ENCODE measurements at regions not wholly inside any gene's neighbourhood (a gene's known extent, or its start where the extent isn't known, plus 50 kb on each side); places are given as distances from the start of the nearest gene placed in this dataset.

DNA sequence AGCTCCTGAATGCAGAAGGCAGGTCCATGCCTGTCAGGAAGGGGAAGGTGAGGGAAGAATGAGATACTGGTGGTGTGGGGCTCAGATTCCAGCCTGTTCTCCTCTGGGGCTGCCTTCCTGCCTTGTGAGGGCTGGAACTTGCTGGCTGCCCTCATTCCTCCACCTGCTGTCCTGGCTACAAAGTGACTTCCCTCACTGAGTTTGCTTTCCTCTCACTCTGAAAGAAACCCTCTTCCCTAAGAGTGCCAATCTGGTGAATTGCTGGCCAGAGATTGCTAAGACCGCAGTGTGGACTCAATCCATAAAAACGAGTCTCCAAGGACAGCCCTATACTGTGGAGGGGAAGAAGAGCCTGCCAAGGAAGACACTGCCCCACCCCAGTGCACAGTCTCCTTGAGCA lies 664.4 kb upstream of the HS6ST1 start:
- DNase-seq (ENCODE audit: low read depth), result no peak

DNA sequence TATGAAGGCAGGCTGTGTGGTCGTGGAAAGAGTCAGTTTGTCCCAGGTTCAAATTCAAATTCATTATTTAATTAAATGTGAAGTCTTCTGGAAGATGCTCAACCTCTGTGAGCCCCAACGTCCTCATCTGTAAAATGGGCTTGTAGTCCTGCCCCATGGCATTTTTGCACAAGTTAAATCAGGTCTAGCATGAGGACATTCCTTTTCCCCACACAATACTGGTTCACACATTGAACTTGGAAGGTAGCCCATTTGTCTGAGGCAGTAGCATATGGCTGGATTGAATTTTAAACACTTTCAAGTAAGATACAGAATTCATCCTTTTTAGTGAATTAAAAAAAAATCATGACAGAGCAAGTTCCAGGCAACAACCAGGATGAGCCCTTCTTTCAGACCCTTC lies 665.4 kb upstream of the HS6ST1 start:
- DNase-seq (ENCODE audit: low read depth), result no peak

DNA sequence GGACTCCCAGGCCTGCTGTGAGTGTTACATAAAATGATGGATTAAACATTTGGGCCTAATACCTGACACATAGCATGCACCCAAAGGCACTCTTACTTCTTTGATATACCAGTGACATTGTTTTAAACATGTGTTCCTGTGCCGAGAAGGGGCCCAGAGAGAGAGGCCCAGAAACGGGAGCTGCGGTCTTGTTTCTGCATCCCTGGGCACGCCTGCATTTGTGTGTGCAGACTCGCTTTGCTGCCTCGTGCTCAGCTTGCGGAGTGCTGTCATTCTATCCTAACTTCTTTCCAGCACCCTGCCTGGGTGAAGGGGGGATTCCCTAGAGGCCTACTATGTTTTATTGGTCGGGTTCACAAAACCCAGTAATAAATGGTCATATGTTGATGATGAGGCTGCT lies 666.2 kb upstream of the HS6ST1 start:
- no peak for DNase-seq (ENCODE audit: low read depth)

DNA sequence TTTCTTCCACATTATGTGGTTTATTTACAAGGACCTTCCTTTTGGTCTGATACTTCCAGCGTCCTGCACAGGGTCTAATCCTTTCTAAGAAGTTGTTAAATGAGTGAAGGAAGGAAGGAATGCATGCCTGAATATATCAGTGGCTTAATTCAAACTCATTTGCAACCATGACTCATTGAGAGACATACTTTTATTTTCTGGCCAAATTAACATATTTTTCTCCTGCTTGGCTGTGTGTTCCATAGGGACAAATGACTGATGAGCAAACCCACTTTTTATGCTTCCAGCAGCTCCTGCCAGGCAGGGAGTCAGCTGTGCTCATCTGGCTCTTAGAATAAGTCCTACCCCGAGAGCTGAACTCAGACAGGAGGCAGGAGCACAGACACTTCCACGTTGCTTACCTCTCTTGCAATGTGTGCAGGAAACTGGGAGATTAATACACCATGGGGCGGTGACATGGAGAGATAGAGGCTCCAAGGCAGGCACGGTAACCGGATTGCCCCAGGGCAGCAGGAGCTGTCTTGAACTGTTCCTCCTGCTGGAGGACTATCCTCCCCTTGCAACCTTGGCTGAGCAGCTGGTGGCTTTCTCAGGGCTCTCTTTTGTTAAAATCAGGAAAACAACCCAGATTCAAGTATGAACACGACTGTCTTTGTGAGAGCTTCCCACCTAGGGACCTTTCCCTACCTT lies 667.5 kb upstream of the HS6ST1 start:
- no peak for DNase-seq (ENCODE audit: low read depth)

DNA sequence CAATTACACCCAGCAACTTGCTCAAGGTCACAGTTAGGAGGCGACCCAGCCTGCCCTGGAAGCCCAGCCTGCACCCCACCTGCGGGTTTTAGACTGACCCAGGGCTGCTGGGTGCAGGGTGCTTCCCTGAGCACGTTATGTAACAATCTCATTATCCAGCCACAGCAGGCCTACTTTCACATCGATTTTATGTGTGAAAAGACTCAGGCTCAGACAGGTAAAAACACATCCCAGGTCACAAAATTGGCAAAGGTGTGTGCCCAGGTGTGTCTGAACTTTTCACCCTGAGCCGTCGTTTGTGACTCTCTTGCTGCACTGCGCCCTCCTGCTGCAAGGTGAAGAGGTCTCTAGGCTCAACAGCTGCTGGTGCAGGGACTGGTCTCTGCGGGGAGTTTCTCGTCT lies 668.2 kb upstream of the HS6ST1 start:
- no peak for DNase-seq (ENCODE audit: low read depth)

DNA sequence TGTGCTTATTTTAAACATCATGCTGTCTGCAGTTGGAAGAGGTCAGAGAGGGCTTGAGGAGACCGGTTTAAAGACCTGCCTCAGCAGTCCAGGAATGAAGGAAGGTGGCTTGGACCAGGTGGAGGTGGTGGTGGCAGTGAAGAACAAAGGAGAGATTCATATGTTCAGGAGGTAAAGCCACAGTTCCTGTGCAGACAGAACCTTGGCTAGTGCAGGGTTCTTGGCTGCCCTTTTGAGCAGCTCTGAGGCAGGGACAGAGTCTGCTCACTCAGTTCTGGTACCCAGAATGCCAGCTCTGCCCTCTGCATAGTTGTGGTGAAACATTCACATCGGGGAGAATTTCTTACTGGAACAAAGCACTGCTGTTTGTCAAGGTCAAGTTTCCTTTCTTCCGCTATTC lies 669.7 kb upstream of the HS6ST1 start:
- no peak for DNase-seq (ENCODE audit: low read depth)

DNA sequence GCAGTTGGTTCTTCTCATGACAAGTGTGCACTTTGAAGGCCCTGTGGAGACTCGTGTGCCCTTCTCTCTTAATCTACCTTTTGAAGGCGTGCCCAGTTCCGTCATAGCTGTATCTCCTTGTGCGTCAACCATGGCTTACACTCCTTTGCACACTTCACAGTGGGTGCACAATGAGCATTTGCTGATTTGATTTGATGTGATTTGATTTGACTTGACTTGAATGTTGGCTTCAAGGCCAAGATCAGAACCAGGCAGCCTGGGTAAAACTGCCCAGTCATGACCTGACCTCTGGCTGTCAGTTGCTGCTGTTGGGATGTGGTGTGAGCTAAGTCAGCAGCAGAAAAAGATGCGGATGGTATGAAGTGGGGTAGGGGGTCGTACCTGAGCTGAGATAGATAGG lies 670.3 kb upstream of the HS6ST1 start:
- no peak for DNase-seq (ENCODE audit: low read depth)

DNA sequence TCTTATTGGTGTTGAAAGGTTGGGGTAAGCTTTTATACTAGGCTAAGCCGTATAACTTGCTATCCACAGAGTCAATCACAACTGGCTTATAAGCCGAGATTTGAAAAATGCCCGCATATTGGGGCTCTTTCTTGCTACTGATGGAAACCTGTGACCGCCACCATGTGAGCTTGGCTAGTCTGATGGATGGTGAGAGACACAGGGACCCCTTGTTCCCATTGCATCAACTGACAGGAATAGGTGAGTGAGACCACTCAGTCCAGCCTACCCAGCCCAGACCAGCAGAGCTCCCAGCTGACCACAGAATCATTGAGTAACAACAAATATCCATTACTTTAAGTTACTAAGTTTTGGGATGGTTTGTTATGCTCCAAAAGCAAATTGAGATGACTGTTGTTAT lies 676.4 kb upstream of the HS6ST1 start:
- DNase-seq (ENCODE audit: low read depth), result no peak

DNA sequence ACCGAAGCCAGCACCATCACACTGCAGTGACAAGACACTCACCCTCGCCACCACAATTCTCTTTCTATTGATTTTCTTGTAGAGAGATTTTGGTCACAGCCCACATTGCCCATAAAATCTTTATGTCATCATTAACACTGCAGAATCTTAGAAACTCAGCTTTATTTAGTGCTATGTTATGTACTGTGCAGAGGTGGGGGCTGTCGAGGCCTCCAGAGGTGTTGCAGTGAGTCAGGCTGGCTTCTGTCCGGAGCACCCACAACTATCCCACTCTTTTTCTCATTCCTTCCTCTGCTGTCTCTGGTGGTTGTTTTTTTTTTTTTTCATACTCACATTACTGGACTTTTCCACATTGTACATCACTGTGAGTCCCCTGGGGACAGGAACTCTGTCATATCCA lies 677.4 kb upstream of the HS6ST1 start:
- DNase-seq (ENCODE audit: low read depth), result no peak

DNA sequence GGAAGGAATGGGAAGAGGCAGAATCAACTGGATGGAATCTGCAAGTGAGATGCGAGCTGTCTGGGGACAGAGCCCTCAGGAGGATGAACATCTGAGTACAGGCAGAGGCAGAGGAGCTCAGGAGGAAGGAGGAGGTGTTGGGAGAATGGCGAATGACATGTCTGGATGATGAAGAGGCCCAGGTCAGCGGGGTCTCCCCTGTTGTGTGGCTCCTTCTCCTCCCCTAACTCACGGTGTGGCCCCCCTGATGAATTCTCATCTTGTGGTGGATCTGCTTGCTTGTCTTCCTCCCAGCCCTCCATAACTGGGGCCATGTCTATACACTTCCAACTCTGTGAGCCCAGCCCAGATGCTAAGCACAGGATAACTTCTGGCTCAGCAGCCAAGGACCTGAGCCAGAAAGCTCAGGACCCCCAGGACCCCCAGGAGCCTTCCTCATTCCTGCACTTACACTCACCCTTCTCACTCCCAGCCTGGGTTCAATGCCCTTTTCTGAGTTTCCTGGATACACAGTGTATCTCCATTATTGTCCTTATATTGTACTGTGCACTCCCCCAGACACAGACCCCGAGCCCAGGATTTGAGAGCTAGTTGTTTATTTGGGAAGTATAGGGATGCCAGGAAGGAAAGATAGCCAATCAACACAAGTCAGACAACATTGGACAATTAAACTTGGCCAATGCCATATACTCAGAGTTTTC lies 678.6 kb upstream of the HS6ST1 start:
- DNase-seq (ENCODE audit: low read depth), result no peak

DNA sequence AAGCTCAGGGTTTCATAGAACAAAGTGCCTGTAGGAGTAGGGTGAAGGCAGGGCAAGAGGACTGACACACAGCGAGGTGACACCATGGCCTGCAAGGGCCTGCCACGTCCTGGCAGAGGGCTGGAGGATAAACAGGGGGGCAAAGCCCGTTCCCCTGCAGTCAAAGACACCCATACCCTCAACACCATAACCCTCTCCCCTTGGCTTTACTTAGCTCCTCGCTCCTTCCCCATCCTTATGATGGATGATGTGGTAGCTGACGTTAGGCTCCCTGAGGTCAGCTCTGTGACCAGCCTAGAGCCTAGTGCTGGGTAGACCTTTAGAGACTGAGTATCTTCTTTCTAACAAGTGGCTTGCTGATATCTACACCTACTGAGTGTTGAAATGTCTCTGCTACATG lies 683.3 kb upstream of the HS6ST1 start:
- DNase-seq (ENCODE audit: low read depth), result no peak

DNA sequence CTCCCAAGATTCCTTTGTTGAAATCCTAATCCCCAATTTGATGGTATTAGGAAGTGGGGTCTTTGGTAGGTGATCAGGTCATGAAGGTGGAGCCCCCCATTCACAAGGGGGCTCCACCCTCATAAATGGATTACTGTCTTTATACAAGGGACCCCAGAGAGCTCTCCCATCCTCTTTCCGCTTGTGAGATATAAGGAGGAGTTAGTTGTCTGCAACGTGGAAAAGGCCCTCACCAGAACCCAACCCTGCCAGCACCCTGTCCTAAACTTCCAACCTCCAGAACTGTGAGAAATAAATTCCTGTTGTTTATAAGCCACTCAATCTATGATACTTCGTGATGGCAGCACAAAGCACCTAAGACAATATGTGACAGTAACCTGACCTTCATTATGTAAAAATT lies 684.1 kb upstream of the HS6ST1 start:
- DNase-seq (ENCODE audit: low read depth), result no peak

DNA sequence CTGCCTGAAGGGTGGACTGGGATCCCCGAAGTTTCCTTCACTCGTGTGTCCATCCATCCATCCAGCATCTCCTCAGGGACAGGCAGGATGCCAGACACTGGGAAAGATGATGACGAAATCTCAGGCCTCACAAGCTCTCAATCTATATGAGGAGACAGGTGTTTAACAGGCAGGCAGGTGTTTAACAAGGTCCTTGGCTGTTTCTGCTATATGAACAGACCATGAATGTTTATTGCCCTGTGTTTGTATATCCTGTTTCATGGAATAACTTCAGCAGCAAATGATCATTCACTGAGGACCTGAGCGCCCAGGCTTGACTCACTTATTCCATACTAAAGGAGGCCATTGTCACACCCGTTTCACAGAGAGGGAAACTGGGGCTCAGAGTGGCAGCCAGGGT lies 685.8 kb upstream of the HS6ST1 start:
- no peak for DNase-seq (ENCODE audit: low read depth)

DNA sequence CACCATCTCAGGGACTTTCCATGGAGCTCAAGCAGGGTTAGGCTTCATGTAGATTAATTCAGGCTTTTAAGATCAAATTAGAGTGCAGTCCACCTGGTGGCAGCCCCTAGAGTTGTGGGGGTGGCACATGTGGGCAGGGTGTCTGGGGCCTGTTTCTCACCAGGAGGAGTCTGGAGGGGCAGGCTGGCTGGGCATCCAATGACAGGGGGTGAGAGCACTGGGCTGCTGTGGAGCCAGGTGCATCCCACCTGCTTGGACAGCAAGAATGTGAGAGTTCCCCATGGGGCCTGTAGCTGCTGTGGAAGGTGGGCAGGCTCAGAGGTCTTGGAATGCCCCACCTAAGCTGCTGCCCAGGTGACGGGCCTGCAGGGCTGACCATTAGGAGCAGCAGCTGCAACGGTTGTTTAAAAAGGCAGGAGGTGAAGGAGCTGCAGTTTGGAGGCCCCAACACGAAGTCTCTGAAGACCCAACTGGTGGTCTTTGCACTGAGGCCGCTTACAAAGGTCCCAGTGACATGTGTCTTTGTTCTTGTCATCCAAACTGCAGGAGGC lies 686.3 kb upstream of the HS6ST1 start:
- no peak for DNase-seq (ENCODE audit: low read depth)

DNA sequence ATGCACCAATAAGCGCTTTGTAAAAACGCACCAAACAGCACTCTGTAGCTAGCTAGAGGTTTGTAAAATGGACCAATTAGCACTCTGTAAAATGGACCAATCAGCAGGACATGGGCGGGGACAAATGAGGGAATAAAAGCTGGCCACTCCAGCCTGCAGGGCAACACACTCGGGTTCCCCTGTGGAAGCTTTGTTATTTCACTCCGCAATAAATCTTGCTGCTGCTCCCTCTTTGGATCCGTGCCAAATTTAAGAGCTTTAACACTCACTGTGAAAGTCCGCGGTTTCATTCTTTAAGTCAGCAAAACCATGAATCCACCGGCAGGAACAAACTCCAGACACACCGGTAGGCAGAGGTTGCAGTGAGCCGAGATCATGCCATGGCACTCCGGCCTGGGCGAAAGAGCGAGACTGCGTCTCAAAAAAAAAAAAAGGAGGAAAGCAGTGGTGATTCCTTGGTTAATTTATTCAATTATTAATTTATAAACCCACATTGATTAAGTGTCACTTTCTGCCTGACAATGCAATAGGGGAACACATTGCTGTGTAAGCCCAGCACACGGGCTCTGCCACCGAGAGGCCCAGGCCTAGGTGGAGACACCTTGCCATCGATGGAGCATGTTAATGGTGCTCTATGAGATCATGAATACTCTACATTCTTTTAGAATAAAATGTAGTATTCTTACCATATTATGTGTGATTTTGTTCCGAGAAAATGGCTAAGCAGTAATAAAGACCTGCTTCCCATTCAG lies 687.6 kb upstream of the HS6ST1 start:
- DNase-seq (ENCODE audit: low read depth), result no peak

DNA sequence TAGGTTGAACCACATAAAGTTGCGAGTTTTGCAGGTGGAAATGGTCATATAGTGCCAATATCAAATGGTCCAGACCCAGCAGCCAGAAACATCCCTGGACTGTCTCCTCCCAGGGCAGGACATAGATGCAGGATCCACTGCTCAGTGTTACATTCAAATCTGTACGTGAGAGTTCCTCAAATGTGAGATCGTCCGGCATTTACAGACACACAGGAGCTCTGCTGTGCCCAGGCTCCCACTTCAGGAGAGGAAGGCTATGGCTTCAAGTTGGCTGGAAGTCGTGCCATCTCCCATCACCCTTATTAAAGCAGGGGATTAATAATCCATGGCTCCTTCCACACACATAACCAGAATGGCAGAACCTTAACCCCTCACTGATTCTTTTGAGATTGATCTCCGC lies 688.2 kb upstream of the HS6ST1 start:
- no peak for DNase-seq (ENCODE audit: low read depth)

DNA sequence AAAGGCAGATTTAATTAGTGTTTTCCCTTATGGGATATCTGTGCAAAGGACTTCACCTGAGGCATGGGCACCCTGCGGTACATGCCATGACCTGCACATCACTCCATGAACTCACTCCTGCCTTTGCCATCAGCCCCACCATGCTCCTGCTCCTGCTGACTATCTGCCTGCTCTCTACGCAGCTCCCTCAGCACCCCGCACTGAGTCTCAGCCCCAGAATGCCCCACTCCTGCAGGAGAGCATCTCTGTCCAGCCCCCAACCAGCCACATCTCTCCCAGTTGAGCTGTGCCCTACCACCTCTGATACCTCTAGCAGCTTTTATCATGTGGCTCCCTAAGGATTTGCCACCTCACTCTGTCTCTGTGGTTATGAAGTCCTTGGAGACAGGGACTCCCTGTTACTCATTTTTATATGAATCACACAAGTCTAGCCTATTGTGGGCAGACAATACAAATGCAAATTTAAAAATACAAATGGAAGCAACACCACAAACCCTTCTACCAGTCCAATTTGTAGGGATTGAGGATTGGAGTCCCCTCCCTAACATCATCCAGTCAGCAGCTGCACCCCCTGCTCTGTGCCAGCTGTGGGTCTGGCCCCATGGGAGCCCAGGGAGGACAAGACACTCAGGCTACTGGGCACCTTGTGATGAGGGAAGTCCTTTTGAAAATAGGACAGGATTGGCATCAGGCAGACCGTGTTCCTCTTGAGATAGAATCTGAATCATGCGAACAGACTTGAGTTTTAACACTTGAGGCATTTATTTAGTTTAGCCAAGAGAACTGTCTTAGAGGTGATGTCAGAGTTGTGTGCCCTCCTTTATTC lies 689.6 kb upstream of the HS6ST1 start:
- DNase-seq (ENCODE audit: low read depth), result no peak

DNA sequence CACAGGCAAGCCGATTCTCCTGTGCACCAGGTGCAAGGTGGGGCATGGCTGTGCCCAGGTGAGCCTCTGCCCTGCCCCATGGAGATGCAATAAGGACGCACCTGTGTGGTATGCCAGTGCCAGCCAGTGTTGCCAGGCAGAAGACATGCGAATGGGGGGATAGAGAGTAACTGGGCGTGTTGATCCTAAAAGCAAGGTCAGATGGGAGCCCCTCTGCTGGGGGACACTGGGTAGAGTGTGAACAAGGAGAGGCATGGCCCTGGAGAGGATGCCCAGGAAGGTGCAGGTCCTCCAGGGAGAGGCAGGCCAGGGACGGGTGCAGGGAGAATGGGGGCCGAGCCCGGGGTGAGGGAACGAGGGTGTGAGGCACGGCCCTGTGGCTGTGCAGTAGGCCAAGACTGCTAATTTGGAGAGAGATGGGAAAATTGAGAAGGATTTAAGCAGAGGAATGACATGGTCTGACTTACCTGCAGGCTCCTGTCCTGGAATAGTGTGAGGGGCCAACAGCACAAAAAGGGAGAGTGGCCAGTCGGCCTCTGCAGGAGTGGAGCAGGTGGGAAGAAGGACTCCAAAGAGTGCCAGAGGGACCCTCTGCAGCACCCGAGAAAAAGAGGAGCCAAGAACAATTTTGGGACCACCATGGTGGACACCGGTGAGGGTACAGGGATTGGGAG lies 690.4 kb upstream of the HS6ST1 start:
- DNase-seq (ENCODE audit: low read depth), result no peak

DNA sequence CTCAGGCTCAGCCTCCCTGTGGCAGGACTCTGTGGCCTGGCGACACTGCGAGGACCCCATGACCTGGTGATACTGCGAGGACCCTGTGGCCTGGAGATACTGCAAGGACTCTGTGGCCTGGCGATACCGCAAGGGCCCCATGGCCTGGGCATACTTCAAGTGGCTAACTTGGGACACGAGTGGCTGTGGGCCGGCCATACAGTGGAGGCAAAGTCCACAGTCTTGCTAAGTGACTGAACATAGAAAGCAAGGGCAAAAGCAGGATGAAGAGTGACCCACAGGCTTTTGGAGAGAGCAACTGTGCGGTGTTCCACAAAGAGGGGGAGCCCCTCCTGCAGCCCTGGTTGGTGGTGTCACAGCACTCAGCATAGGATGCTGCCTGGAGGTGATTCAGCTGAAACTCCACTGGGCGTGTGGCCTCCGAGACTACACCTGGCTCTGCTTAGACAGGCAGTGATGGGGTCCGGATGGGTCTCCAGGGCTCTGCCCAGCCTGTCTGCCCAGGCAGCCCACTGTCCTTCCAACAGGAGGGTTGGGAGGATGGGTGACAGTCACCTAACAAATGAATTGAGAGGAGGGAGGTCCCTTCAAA lies 691.0 kb upstream of the HS6ST1 start:
- DNase-seq (ENCODE audit: low read depth), result no peak

DNA sequence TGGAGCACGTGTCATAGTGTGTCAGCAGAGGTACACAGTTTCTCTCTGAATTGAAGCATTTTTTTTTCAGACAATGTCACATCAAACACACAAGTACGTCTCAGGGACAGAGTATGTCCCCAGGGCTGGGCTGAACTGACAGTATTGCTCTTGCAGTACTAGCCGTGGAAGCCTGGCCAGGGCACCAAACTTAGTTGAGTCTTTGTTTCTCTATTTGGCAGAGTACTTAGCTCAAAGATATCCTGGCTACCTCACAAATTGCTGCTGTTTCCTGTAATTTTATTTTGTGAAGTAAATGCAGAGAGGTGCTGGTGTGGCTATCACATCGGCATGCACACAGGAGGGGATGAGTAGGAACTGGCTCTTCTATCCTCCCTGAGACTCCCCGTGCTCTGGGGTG lies 691.6 kb upstream of the HS6ST1 start:
- DNase-seq (ENCODE audit: low read depth), result no peak

DNA sequence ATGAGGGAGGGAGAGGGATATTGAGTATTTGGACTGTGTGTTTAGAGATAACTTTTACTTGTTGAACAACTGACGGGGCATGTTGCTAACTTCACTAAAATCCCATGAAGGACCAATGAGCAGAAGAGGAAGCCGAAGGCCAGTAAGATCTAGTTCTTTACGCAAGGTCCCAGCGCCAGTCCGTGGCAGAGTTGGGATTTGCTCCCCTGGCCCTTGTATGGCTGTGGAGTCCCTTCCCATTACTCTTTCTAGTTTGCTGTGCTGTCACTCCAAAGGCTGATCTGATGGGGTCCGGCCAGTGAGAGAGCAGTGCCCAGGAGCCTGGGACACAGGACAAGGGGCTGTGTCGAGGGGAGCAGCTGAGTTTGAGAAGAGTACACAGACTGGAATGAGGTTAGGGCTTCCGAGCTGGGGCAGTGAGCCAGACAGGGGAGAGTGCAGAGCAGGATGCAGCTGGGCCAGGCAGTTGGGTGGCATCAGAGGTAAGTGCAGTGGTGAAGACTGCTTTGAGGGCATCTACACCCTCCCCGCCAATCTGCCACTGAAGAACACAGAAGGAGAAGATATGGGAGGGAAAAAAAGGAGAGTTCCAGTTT lies 692.9 kb upstream of the HS6ST1 start:
- no peak for DNase-seq (ENCODE audit: low read depth)
